ENCODE measurements at regions not wholly inside any gene's neighbourhood (a gene's known extent, or its start where the extent isn't known, plus 50 kb on each side); places are given as distances from the start of the nearest gene placed in this dataset.

GRCh38 chr5:168024306-168024705 is 267.1 kb upstream of the WWC1 start:
- no peak for ATAC-seq
- intact Hi-C loops (cut with DNase I), result loop anchor here in 1 of 2 donors (5.0 kb wide), 1 partner anchor 302 kb away; no protein-coding TSS in a partner anchor
- DNase-seq, result no peak

- no peak for DNase-seq
- intact Hi-C loops (cut with DNase I), result no loop called here
- ATAC-seq, result no peak
Observed at GRCh38 chr5:168027007-168027406, 264.4 kb upstream of the WWC1 start.

GRCh38 chr5:168030912-168031311 is 260.5 kb upstream of the WWC1 start:
- intact Hi-C loops (cut with DNase I), result no loop called here
- DNase-seq, result no peak
- ATAC-seq, result no peak

GRCh38 chr5:168031614-168032013 is 259.8 kb upstream of the WWC1 start:
- DNase-seq (no peak), ATAC-seq (no peak)
- intact Hi-C loops (cut with DNase I), result no loop called here

GRCh38 chr5:168039039-168039438 is 252.4 kb upstream of the WWC1 start:
- ATAC-seq (no peak), DNase-seq (no peak)
- intact Hi-C loops (cut with DNase I), result no loop called here

- intact Hi-C loops (cut with DNase I), result no loop called here
- ATAC-seq (no peak), DNase-seq (no peak)
Observed at GRCh38 chr5:168039566-168040248, 251.7 kb upstream of the WWC1 start.

GRCh38 chr5:168041583-168041982 is 249.9 kb upstream of the WWC1 start:
- DNase-seq, result no peak
- intact Hi-C loops (cut with DNase I), result no loop called here
- ATAC-seq, result no peak

- intact Hi-C loops (cut with DNase I), result no loop called here
- DNase-seq (no peak), ATAC-seq (no peak)
Observed at GRCh38 chr5:168042284-168043068, 249.0 kb upstream of the WWC1 start.

GRCh38 chr5:168046163-168046562 is 245.3 kb upstream of the WWC1 start:
- ATAC-seq, result no peak
- intact Hi-C loops (cut with DNase I), result no loop called here
- no peak for DNase-seq

GRCh38 chr5:168047043-168047668 is 244.3 kb upstream of the WWC1 start:
- peak; percentile 33 for DNase-seq
- intact Hi-C loops (cut with DNase I), result no loop called here
- peak; percentile 74 to 86 for ATAC-seq

- ATAC-seq (peak; percentile 85 to 87), DNase-seq (peak; percentile 59)
- intact Hi-C loops (cut with DNase I), result no loop called here
Observed at GRCh38 chr5:168047669-168048111, 243.8 kb upstream of the WWC1 start.

GRCh38 chr5:168048486-168048885 is 243.0 kb upstream of the WWC1 start:
- no peak for DNase-seq
- no peak for ATAC-seq
- intact Hi-C loops (cut with DNase I), result no loop called here

- DNase-seq, result no peak
- intact Hi-C loops (cut with DNase I), result no loop called here
- ATAC-seq, result no peak
Observed at GRCh38 chr5:168052686-168053085, 238.8 kb upstream of the WWC1 start.

GRCh38 chr5:168054091-168054490 is 237.4 kb upstream of the WWC1 start:
- intact Hi-C loops (cut with DNase I), result no loop called here
- no peak for ATAC-seq
- no peak for DNase-seq

GRCh38 chr5:168055141-168055683 is 236.2 kb upstream of the WWC1 start:
- intact Hi-C loops (cut with DNase I), result no loop called here
- ATAC-seq (no peak), DNase-seq (no peak)

- DNase-seq (no peak), ATAC-seq (no peak)
- intact Hi-C loops (cut with DNase I), result no loop called here
Observed at GRCh38 chr5:168055961-168056360, 235.5 kb upstream of the WWC1 start.

- no peak for ATAC-seq
- intact Hi-C loops (cut with DNase I), result no loop called here
Observed at GRCh38 chr5:168056499-168057182, 234.8 kb upstream of the WWC1 start.

GRCh38 chr5:168057905-168058304 is 233.5 kb upstream of the WWC1 start:
- no peak for DNase-seq
- ATAC-seq, result no peak
- intact Hi-C loops (cut with DNase I), result no loop called here

More at GRCh38 chr5:168056499-168057182, 234.8 kb upstream of the WWC1 start:
- DNase-seq, result no peak

- ATAC-seq (no peak), DNase-seq (no peak)
- intact Hi-C loops (cut with DNase I), result no loop called here
Observed at GRCh38 chr5:168059131-168059530, 232.3 kb upstream of the WWC1 start.

All from left cardiac atrium (tissue), 4 donors.